ENCODE measurements at regions not wholly inside any gene's neighbourhood (a gene's known extent, or its start where the extent isn't known, plus 50 kb on each side); places are given as distances from the start of the nearest gene placed in this dataset.
"Not testable (repeated sequence)": the region's sequence is repeated elsewhere in the genome, so short reads cannot be mapped to it uniquely, and the experiment has no call there.

DNA sequence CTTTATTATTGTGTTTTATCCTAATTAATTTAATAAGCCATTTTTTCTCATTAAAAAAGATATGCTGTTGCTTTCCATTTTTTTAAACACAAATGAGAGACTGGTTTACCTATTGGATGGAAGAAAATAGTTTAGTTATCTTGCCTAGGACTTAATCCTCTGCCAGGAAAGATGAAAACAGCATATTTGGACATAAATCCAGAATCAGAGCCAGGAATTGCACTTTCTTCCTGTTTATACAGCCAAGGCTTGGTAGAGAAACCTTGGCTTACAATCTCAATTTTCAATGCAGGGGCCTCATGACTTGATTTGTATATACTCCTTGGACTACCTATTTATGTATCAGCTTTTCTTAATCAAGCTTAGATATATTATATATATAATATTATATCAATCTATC, 618.8 kb upstream of the SEMA3D start:
- intact Hi-C loops (cut with micrococcal nuclease), result no loop called here

DNA sequence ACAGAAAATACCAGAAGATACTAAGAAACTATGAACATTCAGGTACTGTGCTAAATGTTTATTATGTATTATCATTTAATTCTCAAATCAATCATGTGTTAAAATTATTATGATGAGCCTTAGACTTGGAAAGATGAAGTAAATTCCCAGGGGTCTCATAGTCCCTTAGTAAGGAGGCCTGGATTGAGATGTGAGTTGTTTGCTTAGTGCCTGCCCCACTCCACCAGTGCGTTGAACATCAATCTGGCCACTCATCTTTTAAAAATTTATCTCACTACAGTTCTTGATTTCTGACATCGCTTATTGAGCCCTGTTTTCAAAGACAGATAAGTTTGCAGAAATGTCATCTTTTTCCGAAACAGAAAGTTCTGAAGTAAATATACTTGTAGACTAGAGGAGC, 618.4 kb upstream of the SEMA3D start:
- intact Hi-C loops (cut with micrococcal nuclease), result no loop called here

DNA sequence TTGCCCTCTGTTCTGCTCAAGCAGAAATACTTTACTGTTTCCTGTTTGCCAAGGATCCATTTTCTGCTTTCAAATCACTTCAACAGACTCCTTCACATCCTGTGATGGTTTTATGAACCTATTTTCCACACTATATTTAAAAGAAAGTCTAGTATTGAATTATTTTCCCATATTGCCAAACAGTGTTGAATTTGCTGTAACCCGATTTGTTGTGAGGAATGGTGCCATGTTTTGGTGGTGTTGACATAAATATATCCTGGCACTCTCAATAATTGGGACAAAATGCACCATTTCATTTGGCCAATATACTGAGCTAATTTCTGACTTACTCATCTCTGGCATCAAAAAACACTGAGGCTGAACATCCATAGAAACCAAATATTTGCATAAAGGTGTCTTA, 615.4 kb upstream of the SEMA3D start:
- intact Hi-C loops (cut with micrococcal nuclease), result no loop called here

DNA sequence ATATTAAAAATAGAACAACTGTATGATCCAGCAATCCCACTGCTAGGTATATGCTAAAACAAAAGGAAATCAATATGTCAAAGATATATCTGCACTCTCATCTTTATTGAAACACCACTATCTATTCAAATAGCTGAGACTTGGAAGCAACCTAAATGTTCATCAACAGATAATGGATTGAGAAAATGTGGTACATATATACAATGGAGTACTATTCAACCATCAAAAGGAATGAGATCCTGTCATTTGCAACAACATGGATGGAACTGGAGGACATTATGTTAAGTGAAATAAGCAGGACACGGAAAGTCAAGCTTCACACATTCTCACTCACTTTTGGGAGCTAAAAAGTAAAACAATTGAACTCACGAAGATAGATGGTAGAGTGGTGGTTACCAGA, 610.1 kb upstream of the SEMA3D start:
- intact Hi-C loops (cut with micrococcal nuclease), result no loop called here

DNA sequence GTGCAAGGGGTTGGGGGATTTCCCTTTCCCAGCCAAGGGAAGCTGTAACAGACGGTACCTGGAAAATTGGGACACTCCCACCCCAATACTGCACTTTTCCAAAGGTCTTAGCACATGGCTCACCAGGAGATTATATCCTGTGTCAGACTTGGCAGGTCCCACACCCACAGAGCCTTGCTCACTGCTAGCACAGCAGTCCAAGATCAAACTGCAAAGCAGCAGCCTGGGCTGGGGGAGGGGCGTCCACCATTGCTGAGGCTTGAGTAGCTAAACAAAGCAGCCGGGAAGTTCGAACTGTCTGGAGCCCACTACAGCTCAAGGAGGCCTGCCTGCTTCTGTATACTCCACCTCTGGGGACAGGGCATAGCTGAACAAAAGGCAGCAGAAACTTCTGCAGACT, 604.2 kb upstream of the SEMA3D start:
- intact Hi-C loops (cut with micrococcal nuclease), result not testable (repeated sequence)

DNA sequence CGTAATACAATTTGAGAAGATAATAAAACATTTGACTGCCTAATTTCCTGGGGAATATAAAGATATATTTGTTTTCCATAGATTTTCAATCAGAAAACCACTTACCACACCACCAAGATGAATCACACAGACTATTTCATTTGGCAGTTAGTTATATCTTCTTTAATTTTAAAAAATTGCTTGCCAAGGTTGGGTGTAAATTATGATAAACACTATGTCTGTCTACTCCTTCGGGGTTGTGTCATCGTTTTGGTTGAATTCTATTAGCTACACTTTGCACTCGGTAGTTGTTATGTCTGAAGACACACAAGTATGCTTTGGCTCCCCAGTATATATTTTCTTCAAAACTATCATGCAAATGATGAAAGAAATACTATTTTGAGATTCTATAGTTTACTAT, 594.8 kb upstream of the SEMA3D start:
- intact Hi-C loops (cut with micrococcal nuclease), result no loop called here

DNA sequence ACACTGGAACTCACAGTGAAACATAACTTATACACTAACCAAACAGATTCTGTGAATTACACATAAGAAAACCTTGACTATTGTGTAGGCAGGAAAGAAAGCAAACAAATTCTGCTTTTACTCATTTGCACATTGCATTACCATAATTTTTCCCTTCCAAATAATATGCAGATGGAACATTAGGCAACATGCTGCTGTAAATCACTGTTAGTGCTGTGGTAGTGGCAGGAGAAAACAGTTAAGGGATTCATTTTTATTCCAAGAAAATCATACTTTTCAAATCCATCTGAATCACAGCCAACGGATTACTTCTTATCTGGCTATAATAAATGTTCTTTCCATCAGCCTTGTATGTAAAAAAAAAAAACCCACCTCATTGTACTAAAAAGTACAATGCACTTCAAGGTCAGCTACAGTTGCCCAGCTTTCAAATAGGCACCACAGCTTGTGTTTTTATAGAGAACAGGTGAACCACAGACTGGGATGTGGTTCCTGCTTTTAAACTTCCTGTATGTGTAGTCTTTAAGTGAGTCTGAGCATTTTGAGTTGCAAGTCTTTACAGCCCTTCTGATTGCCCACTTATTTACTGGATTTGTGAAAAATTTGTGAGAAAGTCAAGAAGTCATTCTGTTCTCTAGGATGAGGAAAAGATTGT, 590.0 kb upstream of the SEMA3D start:
- intact Hi-C loops (cut with micrococcal nuclease), result no loop called here

DNA sequence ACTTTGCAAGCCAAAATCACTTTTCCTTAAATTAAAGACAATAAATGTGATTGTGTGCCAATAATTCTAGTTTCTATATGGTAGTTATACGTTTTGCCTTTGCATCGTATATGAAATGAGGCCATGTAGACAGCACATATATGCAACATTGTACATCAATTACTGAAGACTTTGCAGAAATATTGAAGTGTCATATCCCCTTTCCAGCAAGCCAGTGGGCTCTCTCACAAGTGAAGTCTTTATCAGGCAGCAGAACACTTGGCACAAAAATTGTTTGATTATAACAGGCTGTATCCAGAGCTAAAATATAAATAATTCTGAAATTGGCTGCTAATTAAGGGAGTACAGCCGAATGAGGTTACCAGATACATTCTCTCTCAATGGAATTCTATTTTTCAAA, 588.6 kb upstream of the SEMA3D start:
- intact Hi-C loops (cut with micrococcal nuclease), result no loop called here

DNA sequence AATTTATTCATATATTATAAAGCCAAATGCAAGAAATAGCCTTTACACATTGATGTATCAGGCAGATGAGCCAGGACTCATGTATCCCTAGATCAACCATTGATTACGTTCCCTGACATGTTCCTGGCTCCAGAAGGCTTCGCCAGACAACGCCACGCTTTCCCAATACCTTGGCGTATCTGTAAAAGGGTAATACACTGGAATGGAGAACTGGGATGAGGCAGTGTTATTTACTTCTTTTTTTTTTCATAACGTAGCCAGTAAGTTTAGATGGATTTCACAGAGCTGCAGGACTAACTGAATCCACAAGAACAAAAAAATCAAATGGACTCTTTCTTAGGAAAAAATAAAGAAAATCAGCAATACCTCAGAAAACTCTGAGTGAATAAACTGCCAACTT, 588.1 kb upstream of the SEMA3D start:
- intact Hi-C loops (cut with micrococcal nuclease), result no loop called here

DNA sequence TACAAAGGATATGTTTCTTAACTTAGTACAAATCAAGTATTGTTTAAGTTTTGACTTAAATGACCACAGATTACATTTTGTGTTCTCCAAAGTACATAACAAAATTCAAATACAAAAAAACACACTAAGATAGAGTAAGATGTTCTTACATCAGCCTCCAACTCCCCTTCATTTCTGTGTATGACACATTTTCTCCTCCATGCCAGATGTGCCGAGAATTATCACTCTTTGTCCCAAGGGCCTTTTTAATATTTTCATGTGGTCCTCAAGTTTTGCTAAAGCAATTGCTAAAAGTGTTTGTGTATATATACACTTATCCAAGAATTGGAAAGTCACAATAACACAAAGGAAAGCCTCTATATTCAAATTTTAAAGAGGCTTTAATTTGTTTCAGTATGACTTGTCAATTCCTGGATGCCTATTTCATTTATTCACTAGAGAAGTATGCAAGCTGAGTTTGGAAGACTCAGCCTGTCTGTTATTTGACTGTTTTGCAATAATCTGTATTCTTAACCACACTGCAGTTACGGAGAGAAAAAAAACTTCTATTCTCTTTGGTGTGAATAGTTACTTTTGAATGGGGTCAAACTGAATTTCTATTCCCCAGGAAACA, 586.4 kb upstream of the SEMA3D start:
- intact Hi-C loops (cut with micrococcal nuclease), result no loop called here

DNA sequence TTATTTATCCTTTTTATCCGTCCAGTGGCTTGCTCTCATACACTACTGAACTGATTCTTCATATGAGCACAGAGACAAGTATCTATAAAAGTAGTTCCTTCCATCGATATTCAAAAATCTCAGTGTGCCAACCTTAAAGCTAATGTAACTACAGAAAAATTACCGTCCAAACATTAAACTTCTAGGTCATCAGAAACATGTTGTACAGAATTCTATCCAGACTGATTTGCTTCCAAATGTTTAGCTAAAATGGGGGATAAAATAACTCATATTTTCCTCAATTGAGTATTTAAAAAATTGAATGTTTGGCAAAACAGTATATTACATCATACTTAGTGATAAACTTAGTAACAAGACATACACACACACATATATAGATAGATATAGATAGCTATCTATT, 584.7 kb upstream of the SEMA3D start:
- intact Hi-C loops (cut with micrococcal nuclease), result no loop called here

DNA sequence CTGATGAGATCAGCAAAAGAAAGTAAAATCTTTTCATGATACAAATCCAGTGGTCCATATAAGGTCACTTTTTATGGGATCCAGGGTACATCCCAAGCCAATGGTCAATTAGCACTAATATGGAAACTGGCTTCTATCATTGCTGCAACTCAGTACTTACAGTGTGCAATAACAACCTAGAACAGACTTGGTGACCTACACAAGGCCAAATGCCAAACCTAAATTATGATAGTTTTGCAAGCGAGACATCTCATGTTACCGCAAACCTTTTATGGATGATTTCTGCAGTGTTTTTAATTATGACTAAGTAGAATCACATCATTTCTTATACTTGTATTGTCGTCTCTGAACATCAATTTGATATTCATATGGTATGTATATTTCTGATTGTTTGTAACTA, 583.5 kb upstream of the SEMA3D start:
- intact Hi-C loops (cut with micrococcal nuclease), result no loop called here

DNA sequence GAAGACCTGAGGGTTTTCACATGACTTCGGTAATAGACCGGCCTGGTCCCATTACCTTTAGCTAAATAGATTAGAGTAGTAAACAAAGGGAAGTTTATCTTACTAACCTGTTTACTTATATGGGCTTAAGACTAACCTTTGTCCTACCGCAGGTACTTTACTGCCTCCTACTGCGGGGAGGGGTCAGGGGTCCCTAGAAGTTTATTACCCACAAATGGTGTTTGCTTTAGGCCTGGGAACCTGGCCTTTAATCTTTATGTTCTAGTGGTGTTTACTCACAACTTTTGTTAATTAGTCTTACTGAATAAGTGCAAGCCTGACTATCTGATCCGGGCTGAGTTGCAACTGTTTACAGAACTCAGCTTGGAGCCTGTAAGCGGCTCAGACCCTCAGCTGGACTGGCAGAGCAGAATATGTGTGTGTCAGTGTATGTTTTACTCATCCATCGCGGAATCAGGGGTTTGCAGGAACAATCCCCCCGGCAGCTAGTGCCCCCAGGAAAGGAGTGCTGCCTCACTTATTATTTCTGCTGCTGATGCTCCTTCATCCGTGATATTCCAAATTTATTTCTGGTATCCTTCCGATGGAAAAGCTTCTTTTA, 578.9 kb upstream of the SEMA3D start:
- intact Hi-C loops (cut with micrococcal nuclease), result no loop called here

DNA sequence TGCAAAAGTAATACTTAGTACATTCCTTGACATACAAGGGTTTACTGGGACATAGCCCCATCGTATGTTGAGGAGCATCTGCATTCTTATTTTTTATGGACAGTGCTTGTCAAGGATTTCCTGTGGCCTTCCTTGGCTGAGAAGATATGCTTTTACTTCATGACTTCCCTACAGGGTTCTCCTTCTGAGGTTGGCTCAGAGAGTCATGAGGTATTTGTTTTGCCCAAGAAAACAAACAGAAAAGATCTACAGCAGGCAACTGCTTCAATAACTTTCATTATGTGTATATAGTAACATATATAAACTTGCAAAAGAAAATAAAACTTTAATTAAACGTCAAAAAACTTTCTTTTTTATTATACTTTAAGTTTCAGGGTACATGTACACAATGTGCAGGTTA, 577.2 kb upstream of the SEMA3D start:
- intact Hi-C loops (cut with micrococcal nuclease), result no loop called here

DNA sequence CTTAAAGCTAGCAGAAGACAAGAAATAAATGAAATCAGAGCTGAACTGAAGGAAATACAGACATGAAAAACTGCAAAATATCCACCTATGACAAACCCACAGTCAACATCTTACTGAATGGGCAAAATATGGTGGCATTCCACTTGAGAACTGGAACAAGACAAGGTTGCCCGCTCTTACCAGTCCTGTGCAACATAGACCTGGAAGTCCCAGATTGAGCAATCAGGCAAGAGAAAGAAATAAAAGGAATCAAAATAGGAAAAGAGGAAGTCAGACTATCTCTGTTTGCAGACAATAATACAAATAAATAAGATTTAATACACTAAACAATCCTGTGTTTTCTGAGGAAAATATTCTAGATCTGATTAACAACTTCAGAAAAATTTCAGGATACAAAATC, 570.5 kb upstream of the SEMA3D start:
- intact Hi-C loops (cut with micrococcal nuclease), result no loop called here

DNA sequence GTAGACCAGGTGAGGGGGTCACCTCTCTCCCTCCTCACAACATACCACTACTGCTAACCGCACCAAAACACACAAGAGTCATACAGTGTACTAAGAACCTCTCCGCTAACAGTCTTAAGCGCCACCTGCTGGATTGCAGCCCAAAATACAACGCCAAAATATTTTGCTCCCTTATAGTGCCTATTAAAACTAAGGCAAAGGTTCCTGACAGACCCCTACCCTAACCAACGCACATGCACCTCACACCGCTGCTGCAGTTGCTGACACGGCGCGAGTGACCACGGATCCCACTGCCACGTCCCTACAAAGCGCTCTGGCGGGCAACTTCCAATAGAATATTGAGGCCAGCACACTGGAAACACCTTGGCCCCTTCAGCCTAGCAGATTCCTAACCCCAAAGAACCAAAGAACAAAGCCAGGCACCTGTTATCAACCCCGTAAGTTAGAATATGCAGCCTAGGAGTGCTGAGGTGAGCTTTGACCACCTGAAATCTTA, 563.6 kb upstream of the SEMA3D start:
- intact Hi-C loops (cut with micrococcal nuclease), result loop anchor here (2.0 kb wide), 1 partner anchor 710 kb away; no protein-coding TSS in a partner anchor

DNA sequence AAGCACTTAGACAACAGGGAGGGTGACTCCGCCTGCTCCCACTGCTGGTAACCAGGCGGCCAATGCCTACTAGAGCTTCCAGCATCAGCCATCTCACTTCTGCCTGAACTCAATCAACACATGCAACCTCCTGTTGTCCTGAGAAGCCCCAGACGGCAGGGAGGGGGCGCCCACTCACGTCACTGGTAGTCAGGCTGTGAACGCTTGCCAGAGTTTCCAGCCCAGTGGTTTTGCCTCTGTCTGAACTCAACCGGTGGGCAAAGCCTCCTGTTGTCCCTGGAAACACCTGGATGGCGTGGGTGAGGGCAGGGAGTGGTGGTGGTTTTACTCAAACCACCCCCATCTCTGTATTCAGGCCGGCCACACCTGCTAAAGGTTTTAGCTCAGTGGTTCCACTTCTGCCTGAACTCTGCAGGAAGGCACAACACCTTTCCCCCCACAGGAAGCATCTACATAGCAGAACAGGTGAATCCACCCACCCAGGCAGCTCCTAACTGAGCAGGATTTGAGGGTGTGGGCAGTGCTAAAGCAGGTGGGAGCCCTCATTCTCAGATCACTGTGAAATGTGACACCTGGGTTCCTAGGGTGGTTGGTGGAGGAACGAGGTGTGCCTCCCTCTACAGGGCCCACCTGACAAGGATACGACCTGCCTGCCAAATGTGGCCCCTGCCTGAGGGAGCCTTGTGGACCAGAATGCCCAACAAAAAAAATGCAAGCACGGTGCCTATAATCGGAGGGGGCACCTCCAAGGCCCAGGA, 563.0 kb upstream of the SEMA3D start:
- intact Hi-C loops (cut with micrococcal nuclease), result loop anchor here (2.0 kb wide), 1 partner anchor 709 kb away; no protein-coding TSS in a partner anchor

DNA sequence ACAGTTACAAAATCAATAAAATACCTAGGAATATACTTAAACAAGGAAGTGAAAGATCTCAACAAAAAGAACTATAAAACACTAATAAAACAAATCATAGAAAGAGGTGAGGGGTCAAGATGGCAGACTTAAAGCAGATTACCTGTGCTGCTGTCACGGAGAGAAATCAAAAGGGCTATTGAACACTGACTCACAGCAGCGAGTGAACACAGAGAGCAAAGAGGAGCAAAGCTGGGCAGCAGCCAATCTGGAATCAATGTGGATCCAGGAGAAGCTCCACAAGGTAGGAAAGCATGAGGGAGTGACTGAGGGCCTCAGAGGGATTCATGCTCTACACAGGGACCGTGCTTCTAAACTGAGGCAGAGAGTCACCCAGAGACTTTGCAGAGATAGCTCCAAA, 562.0 kb upstream of the SEMA3D start:
- intact Hi-C loops (cut with micrococcal nuclease), result no loop called here

DNA sequence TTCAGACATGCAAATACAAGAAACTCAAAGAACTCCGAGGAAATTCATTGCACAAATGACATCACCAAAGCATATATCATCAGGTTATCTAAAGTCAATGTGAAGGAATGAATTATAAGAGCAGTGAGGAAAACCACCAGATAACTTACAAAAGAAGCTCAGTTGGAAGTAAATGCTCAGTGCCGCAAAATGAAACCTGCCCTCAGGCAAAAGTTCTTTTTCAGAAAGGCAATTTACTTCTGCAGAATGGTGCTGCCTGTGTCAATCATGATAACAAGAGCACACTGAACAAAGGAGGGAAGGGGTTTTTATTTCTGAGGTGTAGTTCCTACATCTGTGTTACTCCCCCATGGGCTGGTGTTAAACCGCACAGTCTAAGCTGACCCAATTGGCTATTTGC, 550.6 kb upstream of the SEMA3D start:
- intact Hi-C loops (cut with micrococcal nuclease), result no loop called here

DNA sequence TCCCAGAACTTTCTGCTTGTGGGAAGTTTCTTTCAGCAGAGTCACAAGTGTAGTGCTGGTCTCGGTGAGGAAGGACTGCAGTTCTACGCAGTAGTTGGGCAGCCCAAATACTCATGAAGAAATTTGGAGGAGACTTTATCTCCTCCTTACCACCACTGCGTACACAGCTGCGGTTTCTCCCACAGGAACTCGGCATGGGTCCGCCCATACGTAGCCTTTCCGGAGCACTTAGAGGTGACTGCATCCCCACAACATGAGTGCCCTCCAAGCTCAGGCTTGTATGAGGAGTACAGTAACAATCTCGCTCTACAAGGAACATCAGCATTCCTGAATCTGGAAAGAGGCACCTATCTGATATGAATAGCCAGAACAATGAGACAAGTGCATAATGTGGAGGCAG, 549.2 kb upstream of the SEMA3D start:
- intact Hi-C loops (cut with micrococcal nuclease), result no loop called here

DNA sequence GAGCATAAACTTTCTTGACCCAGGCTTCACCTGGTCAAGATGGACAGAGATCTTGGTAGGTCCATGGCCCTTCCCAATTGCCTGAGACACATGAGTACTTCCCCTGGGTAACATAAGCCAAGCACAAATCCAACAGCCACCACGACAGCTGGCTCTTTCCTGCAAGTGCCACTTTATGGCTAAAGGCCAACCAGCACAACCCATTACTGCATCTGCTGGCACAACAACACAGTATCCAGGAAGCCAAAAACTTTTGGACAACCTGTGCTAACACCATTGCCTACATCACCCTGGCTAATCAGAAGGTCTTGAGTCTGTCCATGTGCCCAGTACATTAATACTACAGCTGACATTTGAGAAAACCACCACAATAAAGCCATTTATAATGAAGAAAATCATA, 548.0 kb upstream of the SEMA3D start:
- intact Hi-C loops (cut with micrococcal nuclease), result no loop called here

All from T-helper 2 cell treated with Interferon-gamma antibody and Interleukin-4, amounts not matched to agents 100 ng/mL and 5 ng/mL, for 36 hours (primary cell).